ENCODE measurements at regions not wholly inside any gene's neighbourhood (a gene's known extent, or its start where the extent isn't known, plus 50 kb on each side); places are given as distances from the start of the nearest gene placed in this dataset.
"Not testable (repeated sequence)": the region's sequence is repeated elsewhere in the genome, so short reads cannot be mapped to it uniquely, and the experiment has no call there.

GRCh38 chr4:4099610-4100009 is 127.1 kb downstream of the OTOP1 start:
- TF ChIP-seq POLR2AphosphoS5 (IDR thresholded peaks at IDR 0.05); EZH2 (IDR thresholded peaks at IDR 0.05; ENCODE audit: borderline replicate concordance, insufficient read depth, low read length, poor library complexity, severe bottlenecking); RAD21 (conservative IDR thresholded peaks at IDR 0.05); EP300 (conservative IDR thresholded peaks at IDR 0.05; ENCODE audit: poor library complexity, severe bottlenecking); TAF1 (IDR thresholded peaks at IDR 0.05; ENCODE audit: low read depth): not testable (repeated sequence)
- TF ChIP-seq, protein P1, sequence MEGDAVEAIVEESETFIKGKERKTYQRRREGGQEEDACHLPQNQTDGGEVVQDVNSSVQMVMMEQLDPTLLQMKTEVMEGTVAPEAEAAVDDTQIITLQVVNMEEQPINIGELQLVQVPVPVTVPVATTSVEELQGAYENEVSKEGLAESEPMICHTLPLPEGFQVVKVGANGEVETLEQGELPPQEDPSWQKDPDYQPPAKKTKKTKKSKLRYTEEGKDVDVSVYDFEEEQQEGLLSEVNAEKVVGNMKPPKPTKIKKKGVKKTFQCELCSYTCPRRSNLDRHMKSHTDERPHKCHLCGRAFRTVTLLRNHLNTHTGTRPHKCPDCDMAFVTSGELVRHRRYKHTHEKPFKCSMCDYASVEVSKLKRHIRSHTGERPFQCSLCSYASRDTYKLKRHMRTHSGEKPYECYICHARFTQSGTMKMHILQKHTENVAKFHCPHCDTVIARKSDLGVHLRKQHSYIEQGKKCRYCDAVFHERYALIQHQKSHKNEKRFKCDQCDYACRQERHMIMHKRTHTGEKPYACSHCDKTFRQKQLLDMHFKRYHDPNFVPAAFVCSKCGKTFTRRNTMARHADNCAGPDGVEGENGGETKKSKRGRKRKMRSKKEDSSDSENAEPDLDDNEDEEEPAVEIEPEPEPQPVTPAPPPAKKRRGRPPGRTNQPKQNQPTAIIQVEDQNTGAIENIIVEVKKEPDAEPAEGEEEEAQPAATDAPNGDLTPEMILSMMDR (IDR thresholded peaks at IDR 0.05; ENCODE audit: poor library complexity, severe bottlenecking), result not testable (repeated sequence)
